Umbilical cord (tissue), 1 donor: ENCODE measurements at regions not wholly inside any gene's neighbourhood (a gene's known extent, or its start where the extent isn't known, plus 50 kb on each side); places are given as distances from the start of the nearest gene placed in this dataset.

Source experiments
- DNase-seq: peaks from one replicate; pipeline ENCODE4 v3.0.0-alpha.2; 2015; ENCODE audit warnings: low spot score

- DNase-seq = no peak
Measured at GRCh38 chr10:131731780-131732630, 168.8 kb upstream of the PPP2R2D start.

- no peak for DNase-seq
Measured at GRCh38 chr10:131732631-131733127, 168.1 kb upstream of the PPP2R2D start.

- DNase-seq = no peak
Measured at GRCh38 chr10:131733596-131733995, 167.2 kb upstream of the PPP2R2D start.

DNA sequence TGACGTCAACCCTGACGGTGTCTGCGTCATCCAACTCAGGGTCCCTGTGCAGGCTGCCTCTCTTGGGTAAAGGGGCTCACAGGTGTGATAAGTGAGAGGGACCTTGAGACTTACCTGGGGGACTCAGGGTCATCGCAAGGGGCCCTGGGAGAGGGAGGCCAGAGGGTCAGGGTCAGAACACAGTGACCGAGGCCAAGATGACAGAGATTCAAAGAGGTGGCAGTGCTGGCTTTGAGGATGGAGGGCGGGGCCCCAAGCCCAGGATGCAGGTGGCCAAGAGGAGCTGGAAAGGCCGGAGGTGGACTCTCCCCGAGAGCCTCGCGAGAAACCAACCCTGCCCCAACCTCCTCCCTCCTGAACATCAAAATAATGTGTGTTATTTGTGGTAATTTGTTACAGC is 165.2 kb upstream of the PPP2R2D start:
- DNase-seq = no peak

- DNase-seq = no peak
Measured at GRCh38 chr10:131736321-131736980, 164.4 kb upstream of the PPP2R2D start.

DNA sequence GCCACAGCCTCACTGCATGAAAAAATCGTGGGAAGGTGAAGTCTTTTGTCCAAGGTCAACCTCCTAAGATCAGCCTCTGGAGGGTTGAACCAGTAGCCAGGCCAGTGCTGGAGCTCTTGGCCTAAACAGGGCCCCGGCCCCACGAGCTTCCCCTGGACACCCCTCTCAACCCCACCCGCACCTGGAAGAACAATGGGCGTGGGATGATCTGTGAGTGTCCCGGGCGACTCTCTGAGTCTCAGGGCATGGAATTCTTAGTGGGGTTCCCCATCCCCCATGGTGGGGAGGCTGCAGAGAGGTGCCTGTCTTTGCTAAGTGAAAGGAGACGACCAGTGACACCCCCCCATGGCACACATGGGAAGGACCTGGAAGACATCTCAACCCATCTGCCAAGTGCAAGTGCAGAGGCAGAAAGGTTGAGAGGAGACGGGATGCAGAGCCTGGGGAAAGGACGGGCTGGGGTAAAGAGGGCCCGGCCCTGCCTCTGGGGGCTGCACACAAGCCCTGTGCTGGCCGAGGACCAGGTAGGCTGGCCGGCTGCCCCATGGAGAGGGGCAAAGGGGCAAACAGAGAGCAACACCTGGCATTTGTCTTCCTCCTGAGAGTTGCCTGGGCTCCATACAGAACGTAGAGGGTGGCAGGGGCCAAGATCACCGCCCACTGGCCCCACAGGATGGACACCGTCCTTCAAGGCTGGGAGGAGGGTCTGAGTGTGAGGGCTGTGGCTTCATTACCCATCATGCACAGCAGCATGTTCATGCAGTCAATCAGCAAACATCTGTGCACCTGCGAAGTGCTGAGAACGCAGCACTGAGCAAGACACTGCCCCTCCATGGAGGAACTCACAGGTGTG is 163.0 kb upstream of the PPP2R2D start:
- DNase-seq = no peak

DNA sequence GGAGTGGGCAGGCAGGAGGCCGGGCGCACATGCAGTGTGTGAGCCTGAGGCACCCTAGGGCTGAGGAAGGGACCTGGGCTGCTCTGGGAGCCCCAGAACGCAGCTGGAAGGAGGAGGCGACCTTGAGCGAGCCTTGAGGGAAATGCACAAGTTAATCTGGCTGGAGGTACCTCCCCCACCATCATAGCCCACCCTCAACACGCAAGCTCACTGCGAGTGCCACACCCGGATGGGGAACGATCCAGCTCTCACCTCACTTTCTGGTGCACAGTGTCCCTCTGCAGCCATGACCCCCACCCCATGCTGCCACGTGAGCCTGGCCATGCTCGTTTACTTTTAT is 162.4 kb upstream of the PPP2R2D start:
- no peak for DNase-seq

GRCh38 chr10:131739206-131739605 is 161.6 kb upstream of the PPP2R2D start:
- DNase-seq = no peak

DNA sequence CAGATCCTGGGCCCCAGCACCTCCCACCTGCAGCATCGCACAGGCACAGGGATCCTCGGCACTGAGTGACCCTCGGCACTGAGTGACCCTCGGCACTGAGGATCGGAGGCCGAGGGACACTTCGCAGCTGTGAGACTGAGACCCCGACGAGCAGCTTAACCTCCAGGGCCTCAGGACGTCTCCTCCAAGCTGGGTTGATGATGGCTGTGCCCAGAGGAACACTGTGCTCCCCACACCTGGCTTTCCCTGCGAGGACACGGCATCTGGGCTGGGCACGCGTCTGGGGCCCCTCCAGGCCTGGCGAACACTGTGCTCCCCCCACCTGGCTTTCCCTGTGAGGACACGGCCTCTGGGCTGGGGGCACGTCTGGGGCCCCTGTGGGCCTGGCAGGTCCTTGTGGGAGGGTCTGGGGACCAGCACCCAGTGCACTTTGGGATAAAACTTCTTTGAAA is 158.3 kb upstream of the PPP2R2D start:
- no peak for DNase-seq

DNA sequence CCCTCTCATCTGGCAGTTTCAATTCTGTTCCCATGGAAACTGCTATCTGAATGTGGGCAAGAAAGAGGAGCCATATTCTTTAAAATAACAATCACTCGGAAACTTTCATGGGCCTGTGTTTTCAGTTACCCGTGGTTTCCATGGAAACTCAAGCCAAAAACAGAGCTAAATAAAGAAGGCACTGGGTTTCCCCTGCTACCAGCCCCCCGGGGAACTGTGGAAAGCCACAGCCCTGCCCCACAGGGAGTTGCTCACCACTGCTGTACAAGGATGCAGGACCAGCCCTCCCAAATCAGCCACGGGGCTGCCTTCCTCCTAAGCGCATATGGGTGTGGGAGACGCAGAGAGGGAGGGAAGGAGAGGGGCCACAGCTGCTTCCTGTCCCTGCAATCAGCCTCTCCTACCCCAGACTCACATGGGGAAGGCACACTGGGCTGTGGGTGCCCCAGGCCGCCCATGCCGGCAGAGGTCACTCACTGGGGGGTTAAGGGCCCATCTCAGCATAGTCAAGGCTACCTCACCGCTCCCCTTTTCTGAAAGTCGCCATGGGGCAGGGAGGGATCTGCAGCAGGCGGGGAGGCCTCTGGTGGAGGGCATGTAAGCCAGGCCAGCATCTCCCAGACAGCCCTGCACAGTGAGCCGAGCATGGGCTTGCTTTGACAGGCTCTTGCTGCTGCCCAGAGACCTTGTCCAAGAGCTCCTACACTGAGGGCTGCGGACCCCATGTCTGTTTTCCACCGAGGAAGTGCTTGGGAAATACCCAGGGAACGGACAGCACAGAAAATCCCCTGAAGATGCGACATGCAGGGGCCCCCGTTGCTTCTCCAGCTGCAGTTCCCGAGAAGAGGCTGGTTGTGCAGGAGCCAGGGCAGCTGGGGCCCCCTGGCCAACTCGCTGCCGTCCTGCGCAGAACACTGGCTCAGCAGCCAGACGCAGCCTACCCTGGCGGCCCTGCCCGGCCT is 157.3 kb upstream of the PPP2R2D start:
- peak; percentile 65 for DNase-seq

- no peak for DNase-seq
Measured at GRCh38 chr10:131744346-131744745, 156.5 kb upstream of the PPP2R2D start.

GRCh38 chr10:131745591-131745990 is 155.2 kb upstream of the PPP2R2D start:
- DNase-seq = no peak

- no peak for DNase-seq
Measured at GRCh38 chr10:131746241-131746711, 154.5 kb upstream of the PPP2R2D start.

DNA sequence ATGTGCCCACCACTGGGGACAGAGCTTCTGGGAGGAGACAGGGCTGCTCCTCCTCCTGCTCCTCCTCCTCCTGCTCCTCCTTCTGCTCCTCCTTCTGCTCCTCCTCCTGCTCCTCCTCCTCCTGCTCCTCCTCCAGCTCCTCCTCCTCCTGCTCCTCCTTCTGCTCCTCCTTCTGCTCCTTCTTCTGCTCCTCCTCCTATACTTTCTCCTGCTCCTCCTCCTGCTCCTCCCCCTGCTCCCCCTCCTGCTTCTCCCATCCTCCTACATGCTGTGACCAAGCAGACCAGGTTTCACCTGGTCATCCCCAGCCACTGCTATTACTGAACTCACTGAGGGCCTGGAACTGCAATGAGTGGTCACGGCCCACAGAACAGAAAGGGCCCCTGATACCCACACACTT is 154.0 kb upstream of the PPP2R2D start:
- DNase-seq = no peak

GRCh38 chr10:131747251-131747650 is 153.6 kb upstream of the PPP2R2D start:
- DNase-seq = no peak

DNA sequence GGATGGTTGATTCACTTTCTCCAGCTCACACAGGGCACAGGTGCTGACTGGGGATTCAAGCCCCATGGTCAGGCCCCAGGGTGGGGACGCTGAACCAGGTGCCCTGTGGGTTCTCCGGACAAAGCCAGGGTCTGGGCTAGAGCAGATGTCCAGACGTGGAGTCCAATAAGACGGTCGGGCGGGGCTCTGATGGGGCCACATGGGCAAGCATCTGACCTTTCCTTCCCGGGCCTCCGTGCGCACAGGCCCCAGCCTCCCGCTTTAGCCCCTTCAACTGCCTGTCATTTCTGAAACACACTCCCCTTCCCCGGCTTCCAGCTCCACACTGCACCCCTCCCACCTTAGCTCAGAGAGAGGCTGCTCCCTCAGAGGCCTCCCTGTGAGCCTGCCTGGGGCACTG is 153.0 kb upstream of the PPP2R2D start:
- DNase-seq = no peak

GRCh38 chr10:131748191-131748590 is 152.6 kb upstream of the PPP2R2D start:
- no peak for DNase-seq

DNA sequence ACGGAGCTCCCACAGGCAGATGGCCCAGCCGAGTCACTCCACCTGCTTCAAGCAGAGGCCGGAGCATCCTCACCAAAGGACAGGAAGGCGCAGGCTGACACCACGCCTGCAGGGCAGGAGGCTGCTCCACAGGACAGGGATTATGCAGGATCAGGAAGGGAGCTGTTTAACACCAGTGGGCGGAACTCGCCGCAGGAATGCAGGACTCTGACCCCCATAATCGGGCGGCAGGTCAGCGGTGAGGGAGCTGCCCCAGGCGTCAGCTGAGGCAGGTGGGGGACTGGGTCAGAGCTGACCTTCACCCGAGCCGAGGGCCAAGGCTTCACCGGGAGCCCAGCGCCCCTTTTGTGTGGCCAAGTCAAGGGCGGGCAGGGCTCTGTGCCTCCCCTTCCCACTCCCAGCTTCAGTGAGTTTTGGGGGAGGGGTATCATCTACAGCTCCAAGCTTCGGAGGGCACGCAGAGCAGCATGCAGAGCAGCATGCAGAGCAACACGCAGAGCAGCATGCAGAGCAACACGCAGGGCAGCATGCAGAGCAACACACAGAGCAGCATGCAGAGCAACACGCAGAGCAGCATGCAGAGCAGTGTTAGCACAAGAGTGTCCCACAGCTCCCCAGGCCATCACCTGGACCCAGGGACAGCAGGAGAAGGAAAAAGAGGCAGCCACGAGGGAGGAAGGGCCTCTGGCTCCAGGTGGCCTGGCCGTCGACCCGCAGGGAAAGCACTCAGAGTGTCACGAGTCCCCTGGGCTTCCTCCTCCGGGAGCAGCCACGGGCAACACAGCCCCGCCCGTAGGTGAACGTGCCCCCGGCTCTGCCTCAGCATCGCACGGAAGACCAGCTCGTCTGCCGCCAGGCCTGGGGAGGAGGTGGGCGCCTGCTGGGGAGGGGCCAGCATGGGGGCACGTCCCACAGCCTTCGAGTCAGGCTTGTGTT is 151.7 kb upstream of the PPP2R2D start:
- no peak for DNase-seq

DNA sequence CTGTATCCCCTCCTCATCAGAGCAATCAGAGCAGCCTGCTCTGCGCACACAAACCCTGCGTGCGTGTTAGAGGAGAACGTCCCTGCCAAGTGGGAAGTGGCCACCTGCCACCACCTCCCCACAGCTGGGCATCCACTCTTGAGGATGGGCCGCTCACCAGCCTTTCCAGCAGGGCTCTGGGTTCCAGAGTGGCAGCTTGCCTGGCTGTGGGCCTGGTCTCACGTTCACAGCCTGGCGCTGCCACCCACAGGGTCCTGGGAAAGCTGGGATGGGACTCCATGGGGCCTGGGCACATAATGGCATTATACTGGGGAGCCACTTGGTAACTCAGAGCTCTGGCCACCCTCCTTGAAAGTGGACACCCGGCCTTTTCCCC is 151.1 kb upstream of the PPP2R2D start:
- DNase-seq = no peak
